Right kidney (tissue), 1 donor: ENCODE measurements at regions not wholly inside any gene's neighbourhood (a gene's known extent, or its start where the extent isn't known, plus 50 kb on each side); places are given as distances from the start of the nearest gene placed in this dataset.

Experiments
- DNase-seq: peaks from one replicate; pipeline ENCODE4 v3.0.0-alpha.2; 2016

- DNase-seq: no peak
Observed at GRCh38 chr2:48264627-48265026, 49.9 kb upstream of the FOXN2 start.
